Pancreas (tissue), 10 donors: ENCODE measurements at regions not wholly inside any gene's neighbourhood (a gene's known extent, or its start where the extent isn't known, plus 50 kb on each side); places are given as distances from the start of the nearest gene placed in this dataset.

Experiments
- ATAC-seq, 4 donors: fragments of 200-7000 bp; cut with Tn5 transposase; one replicate each; pipeline versions ENCODE4 v1.8.0 to v1.9.1; 2020; ENCODE audit warnings: mild to moderate bottlenecking in 4 of 4, moderate library complexity in 4 of 4
- DNase-seq, 6 donors: peaks; one replicate each; pipeline ENCODE4 v3.0.0-alpha.2; 2020
- FAIRE-seq: peaks from 2 replicates; lab custom pipeline; 2012; peaks lifted over from hg19 to GRCh38; lab: Jason Lieb, UNC
- H3K27ac ChIP-seq, 4 donors: fragments of 200-600 bp; sonication (generic); 1 replicate in 3 of 4; 2 replicates in 1 of 4; pipeline versions ENCODE4 v1.5.0 to v1.8.0; 2020
- H3K27me3 ChIP-seq, 4 donors: fragments of 200-600 bp; one replicate each; pipeline ENCODE4 v1.8.0; 2021
- H3K36me3 ChIP-seq, 3 donors: fragments of 200-600 bp; sonication (generic) in 1 of 3; one replicate each; pipeline versions ENCODE4 v1.5.0 to v1.8.0; 2020 to 2021
- H3K4me1 ChIP-seq, 3 donors: fragments of 200-600 bp; one replicate each; pipeline ENCODE4 v1.8.0; 2021
- H3K4me3 ChIP-seq, 4 donors: fragments of 200-600 bp; sonication (generic) in 2 of 4; one replicate each; pipeline versions ENCODE4 v1.5.0 to v1.8.0; 2020 to 2021
- H3K9me3 ChIP-seq, 4 donors: fragments of 200-600 bp; one replicate each; pipeline ENCODE4 v1.8.0; 2021
- WGBS, 2 donors: extraction: QIAGEN DNeasy Blood & Tissue Kit; methylation state at CpG; one replicate each; pipeline ENCODE4 v1.1.7; 2013; 5-methylcytosine and 5-hydroxymethylcytosine counted together
- intact Hi-C, 3 donors: fragments of 100-400 bp; cut with DNase I; formaldehyde crosslinking; loops; one replicate each; pipeline versions ENCODE4 v1.11.1 to v1.14.2; 2022
- TF ChIP-seq, protein P1 (sequence below), 4 donors: fragments of 200-600 bp; sonication (generic) in 3 of 4; IDR thresholded peaks; one replicate each; pipeline versions ENCODE4 v1.5.0 to v1.8.0; 2021; ENCODE audit warnings: antibody characterized with exemption in 4 of 4
- donor health status: healthy with polysubstance abuse.
- donor health status: DM: no; HTN: no; CAD: no; lungs with moderate emphysema.
- donor health status: DM: no; HTN: no; CAD: no.
- donor health status: control.
- donor health status: control.
- donor health status: Bipolar disorder and iron deficiency.
- donor health status: DM: yes; HTN: yes; CAD: no.
- donor health status: DM: no; HTN: no; CAD: no.
- donor health status: DM: no; HTN: no; CAD: no.
- donor health status: DM: yes; HTN: yes; CAD: no.

DNA sequence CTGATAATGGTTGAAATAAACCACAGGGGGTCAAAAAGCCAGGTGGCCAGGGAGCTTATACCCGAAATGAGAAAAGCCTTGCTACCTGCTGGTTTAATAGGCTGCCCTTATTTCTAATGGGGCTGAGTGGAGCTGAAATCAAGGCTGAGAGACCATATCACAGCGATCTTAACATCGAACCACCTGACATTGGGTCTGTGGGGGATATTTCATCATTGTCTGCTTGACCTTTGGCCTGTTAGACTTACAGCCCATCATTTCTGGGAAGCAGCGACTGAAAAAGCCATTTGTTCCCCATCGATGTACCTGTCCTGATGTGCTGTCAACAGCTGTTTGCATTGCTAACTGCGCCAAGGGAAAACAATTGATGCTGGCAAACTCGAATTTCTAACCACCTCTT is 199.7 kb upstream of the SLC14A2 start:
- Histone ChIP-seq H3K4me3 (no peak overlapping the region), H3K27me3 (no peaks in the 10 kb centered on the region), H3K27ac (no peak overlapping the region), H3K4me1 (no peaks in the 10 kb centered on the region), H3K9me3 (no peaks in the 10 kb centered on the region), H3K36me3 (no peaks in the 10 kb centered on the region)
- TF ChIP-seq, protein P1, sequence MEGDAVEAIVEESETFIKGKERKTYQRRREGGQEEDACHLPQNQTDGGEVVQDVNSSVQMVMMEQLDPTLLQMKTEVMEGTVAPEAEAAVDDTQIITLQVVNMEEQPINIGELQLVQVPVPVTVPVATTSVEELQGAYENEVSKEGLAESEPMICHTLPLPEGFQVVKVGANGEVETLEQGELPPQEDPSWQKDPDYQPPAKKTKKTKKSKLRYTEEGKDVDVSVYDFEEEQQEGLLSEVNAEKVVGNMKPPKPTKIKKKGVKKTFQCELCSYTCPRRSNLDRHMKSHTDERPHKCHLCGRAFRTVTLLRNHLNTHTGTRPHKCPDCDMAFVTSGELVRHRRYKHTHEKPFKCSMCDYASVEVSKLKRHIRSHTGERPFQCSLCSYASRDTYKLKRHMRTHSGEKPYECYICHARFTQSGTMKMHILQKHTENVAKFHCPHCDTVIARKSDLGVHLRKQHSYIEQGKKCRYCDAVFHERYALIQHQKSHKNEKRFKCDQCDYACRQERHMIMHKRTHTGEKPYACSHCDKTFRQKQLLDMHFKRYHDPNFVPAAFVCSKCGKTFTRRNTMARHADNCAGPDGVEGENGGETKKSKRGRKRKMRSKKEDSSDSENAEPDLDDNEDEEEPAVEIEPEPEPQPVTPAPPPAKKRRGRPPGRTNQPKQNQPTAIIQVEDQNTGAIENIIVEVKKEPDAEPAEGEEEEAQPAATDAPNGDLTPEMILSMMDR (IDR thresholded peaks at IDR 0.05) = no peak
- DNase-seq (no peak), ATAC-seq (peak in 2 of 4 donors; percentile 17 to 18), FAIRE-seq (no peak)
- WGBS, 2 donors = 45 to 48% methylated on average over 7 of the region's 7 CpGs
- intact Hi-C loops = no loop called here

DNA sequence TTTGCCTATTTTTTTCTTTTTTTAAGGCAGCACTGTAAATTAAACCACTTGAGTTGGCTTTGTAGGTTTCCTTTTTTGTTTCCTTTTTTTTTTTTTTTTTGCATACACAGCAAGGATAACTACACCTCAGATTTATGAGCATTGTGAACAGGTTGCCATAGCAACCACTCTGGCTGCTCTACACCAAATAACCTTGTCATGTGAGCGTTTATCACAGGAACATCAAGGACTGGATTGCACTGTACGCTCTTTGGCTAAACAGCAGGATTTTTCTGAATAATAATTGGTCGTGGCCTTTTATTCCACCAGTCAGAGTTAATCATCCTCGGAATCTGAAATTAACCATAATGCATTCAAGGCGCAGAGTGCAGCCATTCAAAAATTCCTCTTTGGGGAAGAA is 199.1 kb upstream of the SLC14A2 start:
- 29 to 31% methylated on average over 5 of the region's 5 CpGs for WGBS, 2 donors
- Histone ChIP-seq H3K4me1 (no peaks in the 10 kb centered on the region), H3K27ac (no peak overlapping the region), H3K27me3 (no peaks in the 10 kb centered on the region), H3K4me3 (no peak overlapping the region), H3K9me3 (no peaks in the 10 kb centered on the region), H3K36me3 (no peaks in the 10 kb centered on the region)
- TF ChIP-seq, protein P1 (IDR thresholded peaks at IDR 0.05) = no peak
- ATAC-seq (peak in 3 of 4 donors; percentile 33 to 82 (median 81)), FAIRE-seq (no peak), DNase-seq (peak in 1 of 6 donors; percentile 11)
- intact Hi-C loops = no loop called here

DNA sequence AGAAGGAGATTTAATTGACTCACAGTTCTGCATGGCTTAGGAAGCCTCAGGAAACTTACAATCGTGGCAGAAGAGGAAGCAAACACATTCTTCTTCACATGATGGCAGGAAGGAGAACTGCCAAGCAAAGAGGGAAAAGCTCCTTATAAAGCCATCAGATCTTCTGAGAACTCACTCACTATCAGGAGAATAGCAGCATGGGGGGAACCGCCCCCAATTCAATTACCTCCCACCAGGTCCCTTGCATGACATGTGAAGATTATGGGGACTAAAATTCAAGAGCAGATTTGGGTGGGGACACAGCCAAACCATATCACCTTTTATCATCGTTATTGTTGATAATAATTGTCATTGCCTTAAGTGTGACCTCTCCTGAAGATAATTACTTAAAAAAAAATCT is 197.9 kb upstream of the SLC14A2 start:
- Histone ChIP-seq H3K9me3 (no peaks in the 10 kb centered on the region), H3K4me3 (no peak overlapping the region), H3K27ac (no peak overlapping the region), H3K36me3 (no peaks in the 10 kb centered on the region), H3K27me3 (no peaks in the 10 kb centered on the region), H3K4me1 (no peaks in the 10 kb centered on the region)
- ATAC-seq = no peak
- no peak for FAIRE-seq
- DNase-seq = no peak
- intact Hi-C loops = no loop called here
- TF ChIP-seq, protein P1 (IDR thresholded peaks at IDR 0.05) = no peak
- WGBS, 2 donors = 49 to 53% methylated on average over 3 of the region's 3 CpGs

DNA sequence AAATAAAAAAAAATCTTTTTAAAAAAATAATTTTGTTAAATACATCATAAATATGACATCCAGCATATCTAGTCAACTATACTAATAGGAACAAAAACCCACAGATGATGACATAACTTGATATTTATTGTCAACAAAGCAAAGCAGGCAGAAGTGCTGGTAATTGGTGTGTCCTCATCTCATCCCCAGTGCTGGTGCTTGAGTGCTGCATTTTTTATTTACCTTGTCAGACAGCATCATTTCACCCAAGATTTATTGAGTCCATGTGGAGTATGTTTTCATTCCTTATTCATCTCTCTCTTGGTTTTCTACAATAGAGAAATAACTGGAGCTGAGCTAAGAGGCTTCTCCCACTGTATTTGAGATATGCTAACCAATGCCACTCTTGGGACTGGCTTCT is 191.6 kb upstream of the SLC14A2 start:
- Histone ChIP-seq H3K4me3 (no peak overlapping the region), H3K4me1 (no peaks in the 10 kb centered on the region), H3K27ac (no peak overlapping the region), H3K9me3 (no peaks in the 10 kb centered on the region), H3K36me3 (no peaks in the 10 kb centered on the region), H3K27me3 (no peaks in the 10 kb centered on the region)
- DNase-seq (no peak), FAIRE-seq (no peak), ATAC-seq (peak in 2 of 4 donors; percentile 55 to 58)
- TF ChIP-seq, protein P1 (IDR thresholded peaks at IDR 0.05) = no peak
- intact Hi-C loops = no loop called here

DNA sequence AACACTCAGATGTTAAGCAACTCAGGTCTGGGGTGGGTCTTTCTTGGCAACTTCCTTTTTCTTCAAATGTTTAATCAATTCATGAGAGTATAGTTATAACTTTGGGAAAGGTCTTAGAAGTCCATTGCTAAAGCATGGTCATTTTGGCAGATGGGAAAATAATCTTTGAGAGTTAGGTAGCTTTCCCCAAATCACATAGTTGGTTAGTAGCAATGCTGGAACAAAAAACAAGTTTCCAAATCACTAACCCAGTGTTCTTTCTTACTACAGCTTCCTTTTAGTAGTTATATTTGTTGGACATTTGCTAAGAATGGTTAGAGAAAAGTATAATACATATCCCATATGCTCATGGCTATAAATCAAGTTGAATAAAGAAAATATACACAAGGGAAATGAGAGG is 185.2 kb upstream of the SLC14A2 start:
- no peak overlapping the region for H3K4me3 ChIP-seq
- H3K27me3 ChIP-seq = no peaks in the 10 kb centered on the region
- DNase-seq (no peak), ATAC-seq (no peak), FAIRE-seq (no peak)
- no peaks in the 10 kb centered on the region for H3K36me3 ChIP-seq
- intact Hi-C loops = no loop called here
- no peaks in the 10 kb centered on the region for H3K4me1 ChIP-seq
- TF ChIP-seq, protein P1 (IDR thresholded peaks at IDR 0.05) = no peak
- H3K27ac ChIP-seq = no peak overlapping the region
- no peaks in the 10 kb centered on the region for H3K9me3 ChIP-seq
